ENCODE measurements at regions not wholly inside any gene's neighbourhood (a gene's known extent, or its start where the extent isn't known, plus 50 kb on each side); places are given as distances from the start of the nearest gene placed in this dataset.

GRCh38 chr10:3224241-3224640 lies 51.7 kb upstream of the PITRM1 start:
- no peaks in the 10 kb centered on the region for H3K36me3 ChIP-seq (ENCODE audit: insufficient read depth, low read length, poor library complexity, severe bottlenecking)
- no peak overlapping the region for H3K4me3 ChIP-seq (ENCODE audit: low read depth, low read length, poor library complexity, severe bottlenecking)
- POLR2A ChIA-PET (ENCODE audit: low non-redundant PET), result no interaction called here
- no peaks in the 10 kb centered on the region for H3K27me3 ChIP-seq (replicated peaks; ENCODE audit: insufficient read depth, low read depth, low read length, poor library complexity)
- intact Hi-C loops (cut with micrococcal nuclease; ENCODE audit: unreplicated experiment), result no loop called here
- CTCF ChIA-PET, result no interaction called here
- no peak for TF ChIP-seq EZH2 (IDR thresholded peaks at IDR 0.05; ENCODE audit: borderline replicate concordance, low read depth, low read length, poor library complexity, severe bottlenecking)
- TF ChIP-seq, protein P1, sequence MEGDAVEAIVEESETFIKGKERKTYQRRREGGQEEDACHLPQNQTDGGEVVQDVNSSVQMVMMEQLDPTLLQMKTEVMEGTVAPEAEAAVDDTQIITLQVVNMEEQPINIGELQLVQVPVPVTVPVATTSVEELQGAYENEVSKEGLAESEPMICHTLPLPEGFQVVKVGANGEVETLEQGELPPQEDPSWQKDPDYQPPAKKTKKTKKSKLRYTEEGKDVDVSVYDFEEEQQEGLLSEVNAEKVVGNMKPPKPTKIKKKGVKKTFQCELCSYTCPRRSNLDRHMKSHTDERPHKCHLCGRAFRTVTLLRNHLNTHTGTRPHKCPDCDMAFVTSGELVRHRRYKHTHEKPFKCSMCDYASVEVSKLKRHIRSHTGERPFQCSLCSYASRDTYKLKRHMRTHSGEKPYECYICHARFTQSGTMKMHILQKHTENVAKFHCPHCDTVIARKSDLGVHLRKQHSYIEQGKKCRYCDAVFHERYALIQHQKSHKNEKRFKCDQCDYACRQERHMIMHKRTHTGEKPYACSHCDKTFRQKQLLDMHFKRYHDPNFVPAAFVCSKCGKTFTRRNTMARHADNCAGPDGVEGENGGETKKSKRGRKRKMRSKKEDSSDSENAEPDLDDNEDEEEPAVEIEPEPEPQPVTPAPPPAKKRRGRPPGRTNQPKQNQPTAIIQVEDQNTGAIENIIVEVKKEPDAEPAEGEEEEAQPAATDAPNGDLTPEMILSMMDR (conservative IDR thresholded peaks at IDR 0.05; ENCODE audit: low read depth, low read length), result no peak
- no peak for DNase-seq (ENCODE audit: low spot score)
- H3K4me1 ChIP-seq (ENCODE audit: insufficient read depth, low read length, poor library complexity, severe bottlenecking), result peaks cover 9% of the 10 kb centered on the region
- no TSS peak for BruUV-seq (replicated peaks)
- H3K9me3 ChIP-seq (ENCODE audit: low read depth, low read length, poor library complexity, severe bottlenecking), result no peaks in the 10 kb centered on the region
- H3K27ac ChIP-seq (ENCODE audit: low read depth, low read length, poor library complexity, severe bottlenecking), result no peak overlapping the region

DNA sequence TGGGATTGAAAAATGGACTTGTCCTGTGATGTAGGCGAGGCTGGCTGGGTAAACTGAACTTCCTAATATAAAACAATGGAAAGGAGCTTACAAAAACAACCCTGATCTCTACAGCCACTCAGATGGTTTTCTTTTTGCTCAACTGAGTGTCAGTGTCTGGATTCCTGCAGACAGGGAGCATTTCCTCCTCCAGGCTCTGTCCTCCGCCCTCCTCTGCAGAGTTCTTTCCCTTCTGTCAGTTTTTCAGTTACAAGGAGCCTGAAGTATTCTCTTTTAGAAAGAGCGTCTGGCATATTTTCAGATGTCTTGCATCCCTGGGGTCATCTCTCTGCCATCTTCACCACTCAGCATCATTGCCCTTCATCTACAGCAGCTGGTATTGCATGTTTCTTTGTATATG lies 50.0 kb upstream of the PITRM1 start:
- ChIA-PET CTCF (no interaction called here), POLR2A (ENCODE audit: low non-redundant PET) (no interaction called here)
- H3K27me3 ChIP-seq (replicated peaks; ENCODE audit: insufficient read depth, low read depth, low read length, poor library complexity), result no peaks in the 10 kb centered on the region
- H3K4me1 ChIP-seq (ENCODE audit: insufficient read depth, low read length, poor library complexity, severe bottlenecking), result peaks cover 4% of the 10 kb centered on the region
- DNase-seq (ENCODE audit: low spot score), result no peak
- H3K27ac ChIP-seq (ENCODE audit: low read depth, low read length, poor library complexity, severe bottlenecking), result no peak overlapping the region
- TF ChIP-seq, protein P1 (conservative IDR thresholded peaks at IDR 0.05; ENCODE audit: low read depth, low read length), result no peak
- TF ChIP-seq EZH2 (IDR thresholded peaks at IDR 0.05; ENCODE audit: borderline replicate concordance, low read depth, low read length, poor library complexity, severe bottlenecking), result no peak
- no TSS peak for BruUV-seq (replicated peaks)
- no peak overlapping the region for H3K4me3 ChIP-seq (ENCODE audit: low read depth, low read length, poor library complexity, severe bottlenecking)
- H3K9me3 ChIP-seq (ENCODE audit: low read depth, low read length, poor library complexity, severe bottlenecking), result no peaks in the 10 kb centered on the region
- intact Hi-C loops (cut with micrococcal nuclease; ENCODE audit: unreplicated experiment), result no loop called here
- no peaks in the 10 kb centered on the region for H3K36me3 ChIP-seq (ENCODE audit: insufficient read depth, low read length, poor library complexity, severe bottlenecking)

Data from A673 (cell line).